H1 (cell line): ENCODE measurements at regions not wholly inside any gene's neighbourhood (a gene's known extent, or its start where the extent isn't known, plus 50 kb on each side); places are given as distances from the start of the nearest gene placed in this dataset.

Experiments
- BACH1 ChIP-seq: IDR thresholded peaks from 2 replicates; pipeline ENCODE4 v1.6.1; 2012; ENCODE audit warnings: low read length, improper control_type of control experiment
- CBX5 ChIP-seq: fragments of 300-800, 300-1000 bp; sonication (generic); IDR thresholded peaks from 2 replicates; pipeline ENCODE4 v1.7.1; 2016; ENCODE audit warnings: antibody characterized with exemption, low read length, low read depth
- RAD21 ChIP-seq, 2 experiments: IDR thresholded peaks in 1 of 2; conservative IDR thresholded peaks in 1 of 2; 2 replicates each; pipeline ENCODE4 v1.6.1; 2011; ENCODE audit warnings: low read depth in 2 of 2, low read length in 2 of 2, improper control_type of control experiment in 1 of 2, inconsistent platforms in 1 of 2, mild to moderate bottlenecking in 1 of 2, moderate library complexity in 1 of 2
- RNF2 ChIP-seq: fragments of 200-900, 300-1000 bp; sonication (generic); IDR thresholded peaks from 2 replicates; pipeline ENCODE4 v1.7.1; 2016; ENCODE audit warnings: borderline replicate concordance, low read depth, mild to moderate bottlenecking, antibody characterized with exemption, low read length; ENCODE audit not compliant: poor library complexity, severe bottlenecking; ENCODE audit errors: missing control alignments
- SIRT6 ChIP-seq: IDR thresholded peaks from one replicate; pipeline ENCODE4 v1.7.1; 2012; ENCODE audit warnings: low read length, inconsistent platforms
- SIX5 ChIP-seq: IDR thresholded peaks from 2 replicates; pipeline ENCODE4 v1.6.1; 2011; ENCODE audit warnings: mild to moderate bottlenecking, low read depth, low read length
- ZNF274 ChIP-seq: IDR thresholded peaks from 2 replicates; pipeline ENCODE4 v1.7.0; 2012; ENCODE audit warnings: low read length, borderline replicate concordance; ENCODE audit errors: extremely low read depth

DNA sequence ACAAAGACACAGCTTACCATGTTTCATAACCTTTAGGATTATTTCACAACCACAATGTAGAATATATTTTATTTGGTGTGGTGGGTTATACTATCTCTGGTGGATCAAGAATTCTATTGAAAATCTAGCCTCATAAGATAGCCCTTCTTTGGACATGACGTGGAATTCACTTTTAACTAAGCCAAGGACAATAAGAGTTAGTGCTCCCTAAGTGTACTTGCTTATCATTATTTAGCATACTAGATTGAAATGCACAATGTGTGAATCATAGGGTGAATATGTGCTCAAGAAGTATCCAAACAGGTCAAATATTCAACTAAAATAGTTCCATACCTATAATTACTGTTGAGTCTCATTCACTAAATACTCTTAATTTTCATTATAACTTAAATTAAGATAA is 1179.5 kb upstream of the GOT2 start (continued):
- no peak for TF ChIP-seq BACH1
- no peak for TF ChIP-seq RNF2
- no peak for TF ChIP-seq RAD21 (IDR thresholded peaks at IDR 0.05 in 1 of 2, conservative IDR thresholded peaks at IDR 0.05 in 1 of 2; ENCODE audit: low read depth in 2 of 2, low read length in 2 of 2)
- TF ChIP-seq SIRT6: no peak
- TF ChIP-seq SIX5: no peak
- TF ChIP-seq ZNF274: no peak
- TF ChIP-seq CBX5: no peak
